Neural progenitor cell (in vitro differentiated cells): ENCODE measurements at regions not wholly inside any gene's neighbourhood (a gene's known extent, or its start where the extent isn't known, plus 50 kb on each side); places are given as distances from the start of the nearest gene placed in this dataset.

Experiments
- CTCF ChIP-seq: fragments of 200-600 bp; sonication (generic); IDR thresholded peaks from 2 replicates; pipeline ENCODE4 v1.5.1; 2017; ENCODE audit warnings: antibody characterized with exemption, mild to moderate bottlenecking
- EZH2phosphoT487 ChIP-seq: fragments of 200-600 bp; sonication (generic); IDR thresholded peaks from 2 replicates; pipeline ENCODE4 v1.6.1; 2017; ENCODE audit warnings: antibody characterized with exemption

- no peak for TF ChIP-seq CTCF
- no peak for TF ChIP-seq EZH2phosphoT487
These were observed 1157.6 kb upstream of the TENM3 start for GRCh38 chr4:181085557-181085956.
